Midbrain (tissue), 1 donor: ENCODE measurements at regions not wholly inside any gene's neighbourhood (a gene's known extent, or its start where the extent isn't known, plus 50 kb on each side); places are given as distances from the start of the nearest gene placed in this dataset.
"Not testable (repeated sequence)": the region's sequence is repeated elsewhere in the genome, so short reads cannot be mapped to it uniquely, and the experiment has no call there.

Source experiments
- DNase-seq: peaks from one replicate; lab custom pipeline; 2025; lab: John Stamatoyannopoulos, UW

DNA sequence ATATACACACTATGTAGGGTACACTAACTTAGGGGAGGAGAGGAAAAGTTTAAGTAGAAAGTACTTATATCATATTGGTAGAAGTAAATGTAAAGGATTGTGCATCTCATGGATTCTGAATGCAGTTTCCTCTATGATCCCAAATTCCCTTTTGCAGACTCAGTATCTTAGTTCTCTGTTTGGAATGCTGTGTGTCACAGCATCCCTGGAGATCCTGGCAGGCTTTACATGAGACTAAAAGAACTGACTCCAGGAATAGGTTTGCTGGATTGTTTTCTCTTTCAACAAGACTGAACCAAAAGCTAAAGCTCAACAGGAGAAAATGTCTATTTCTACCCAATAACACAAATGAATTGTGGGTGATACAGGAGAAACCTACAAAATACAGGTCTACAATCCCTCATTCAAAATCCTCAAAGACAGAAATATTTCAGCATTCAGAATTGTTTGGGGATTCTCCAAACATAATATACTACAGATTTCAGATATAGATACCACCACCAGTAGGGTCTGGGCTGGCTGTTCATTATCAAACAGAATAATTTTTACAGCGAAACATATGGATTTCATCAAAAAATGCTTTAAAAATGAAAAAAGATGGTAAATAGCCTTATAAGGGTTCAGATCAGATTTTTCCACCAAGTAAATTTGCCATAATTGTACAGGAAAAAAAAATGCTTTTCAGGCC lies 324.7 kb upstream of the GRAMD2B start:
- no peak for DNase-seq

DNA sequence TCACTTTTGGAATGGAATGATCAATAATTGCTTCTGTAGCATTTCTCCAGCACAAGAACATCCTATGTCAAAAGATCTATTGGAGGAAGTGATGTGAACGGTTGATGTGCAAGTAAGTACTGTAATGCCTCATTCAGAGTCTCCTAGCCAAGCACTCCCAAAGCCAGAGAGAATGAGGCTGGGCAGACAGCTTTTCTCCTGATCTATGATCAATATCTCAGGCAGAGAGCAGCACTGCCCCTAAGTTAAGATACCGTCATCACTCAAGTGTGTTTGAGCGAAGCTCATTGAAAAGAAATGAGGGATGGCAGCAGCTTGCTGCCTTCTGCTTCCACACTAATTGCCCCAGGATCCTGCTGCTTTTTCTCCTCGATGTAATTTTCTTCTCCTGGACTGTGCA lies 324.1 kb upstream of the GRAMD2B start:
- DNase-seq: no peak

DNA sequence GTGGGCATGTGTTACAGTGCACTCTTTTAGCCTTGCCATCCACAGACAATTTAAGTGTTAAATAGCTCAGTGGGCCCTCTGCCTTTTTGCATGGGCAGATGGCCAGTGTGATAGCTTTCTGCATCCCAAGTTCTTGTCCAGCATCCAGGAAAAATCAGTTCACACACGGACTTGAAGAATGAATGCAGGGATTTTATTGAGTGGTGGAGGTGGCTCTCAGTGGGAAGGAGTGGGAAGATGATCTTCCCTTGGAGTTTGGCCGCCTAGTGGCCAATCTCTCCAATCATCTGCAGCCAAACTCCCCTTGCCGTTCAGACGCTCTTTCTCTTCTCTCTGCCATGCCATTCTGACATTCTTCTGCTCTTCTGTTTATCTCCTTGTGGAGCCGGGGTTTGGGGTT lies 322.4 kb upstream of the GRAMD2B start:
- no peak for DNase-seq

DNA sequence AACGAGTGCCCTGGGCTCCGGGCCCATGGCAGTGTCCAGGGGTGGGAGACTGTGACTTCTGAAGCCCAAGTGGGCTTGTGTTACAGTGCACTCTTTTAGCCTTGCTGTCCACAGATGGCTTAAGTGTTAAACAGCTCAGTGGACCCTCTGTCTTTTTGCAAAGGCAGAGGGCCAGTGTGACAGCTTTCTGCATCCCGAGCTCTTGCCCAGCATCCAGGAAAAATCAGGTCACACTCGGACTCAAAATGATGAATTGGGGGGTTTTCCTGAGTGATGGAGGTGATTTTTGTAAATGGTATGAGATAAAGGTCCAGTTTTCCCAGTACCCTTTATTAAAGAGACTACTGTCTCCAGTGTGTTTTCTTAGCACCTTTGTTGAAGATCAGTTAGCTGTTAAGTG lies 321.3 kb upstream of the GRAMD2B start:
- no peak for DNase-seq

DNA sequence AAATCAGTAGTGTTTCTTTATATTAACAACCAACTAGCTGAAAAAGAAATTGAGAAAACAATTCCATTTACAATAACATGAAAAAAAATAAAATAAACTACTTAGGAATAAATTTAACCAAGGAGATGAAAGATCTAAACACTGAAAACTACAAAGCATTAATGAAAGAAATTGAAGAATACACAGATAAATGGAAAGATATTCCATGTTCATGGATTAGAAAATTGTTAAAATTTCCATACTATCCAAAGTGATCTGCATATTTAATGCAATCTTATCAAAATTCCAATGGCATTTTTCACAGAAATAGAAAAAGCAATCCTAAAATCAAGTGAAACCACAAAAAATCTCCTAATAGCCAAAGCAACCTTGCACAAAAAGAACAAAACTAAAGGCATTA lies 320.2 kb upstream of the GRAMD2B start:
- no peak for DNase-seq

DNA sequence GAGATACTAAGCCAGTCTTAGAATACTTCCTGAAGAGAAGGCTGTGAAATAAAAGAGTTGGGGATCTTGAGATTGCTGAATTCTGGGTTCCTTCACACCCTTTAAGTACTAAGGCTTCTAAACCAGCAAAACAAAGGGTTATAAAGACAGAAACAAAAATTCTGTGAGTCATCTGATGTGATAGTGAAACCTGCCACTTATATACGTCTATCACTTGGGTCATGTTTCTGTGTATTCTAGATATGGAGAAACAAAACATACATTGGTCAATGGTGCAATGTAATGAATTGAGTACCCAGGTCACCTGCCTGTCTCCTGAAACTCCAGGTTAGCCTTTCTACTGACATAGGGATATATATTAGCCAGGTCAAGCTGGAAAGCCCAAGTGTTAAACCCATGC lies 319.3 kb upstream of the GRAMD2B start:
- no peak for DNase-seq

DNA sequence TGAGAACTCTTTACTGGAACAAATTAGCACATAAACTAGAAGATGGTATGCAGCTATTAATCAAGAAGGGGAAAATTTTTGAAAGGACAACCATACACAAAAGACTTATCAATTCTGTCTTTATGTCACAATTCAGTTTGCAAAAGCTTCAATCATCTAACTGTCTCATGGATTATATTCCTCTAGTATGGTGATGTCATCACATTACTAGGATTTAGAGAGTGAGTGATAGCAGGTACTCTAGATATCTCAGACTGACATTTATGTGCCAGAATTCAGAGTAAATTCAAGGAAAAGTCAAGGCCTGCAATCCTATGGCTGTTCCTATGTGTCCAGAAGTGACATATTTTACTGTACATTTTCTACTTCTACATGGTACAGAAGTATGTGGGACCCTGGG lies 318.9 kb upstream of the GRAMD2B start:
- DNase-seq: no peak

DNA sequence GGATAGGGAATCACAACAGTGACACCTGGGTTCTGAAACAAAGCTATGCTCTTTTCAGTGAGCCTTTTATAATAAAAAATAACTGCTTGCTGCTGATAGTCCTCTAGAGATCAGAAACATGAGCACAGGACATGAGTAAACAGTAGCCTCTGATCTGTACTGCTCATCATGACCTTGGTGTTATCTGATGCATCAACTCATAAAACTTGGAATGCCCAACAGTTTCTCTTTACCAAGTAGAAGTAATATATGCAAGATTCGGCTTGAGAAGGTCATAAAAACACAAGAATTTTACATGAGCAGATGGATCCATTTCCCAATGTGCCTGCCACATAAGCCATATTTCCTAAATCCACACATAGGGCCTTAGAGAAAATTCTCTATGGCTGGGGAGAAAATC lies 318.3 kb upstream of the GRAMD2B start:
- DNase-seq: no peak

DNA sequence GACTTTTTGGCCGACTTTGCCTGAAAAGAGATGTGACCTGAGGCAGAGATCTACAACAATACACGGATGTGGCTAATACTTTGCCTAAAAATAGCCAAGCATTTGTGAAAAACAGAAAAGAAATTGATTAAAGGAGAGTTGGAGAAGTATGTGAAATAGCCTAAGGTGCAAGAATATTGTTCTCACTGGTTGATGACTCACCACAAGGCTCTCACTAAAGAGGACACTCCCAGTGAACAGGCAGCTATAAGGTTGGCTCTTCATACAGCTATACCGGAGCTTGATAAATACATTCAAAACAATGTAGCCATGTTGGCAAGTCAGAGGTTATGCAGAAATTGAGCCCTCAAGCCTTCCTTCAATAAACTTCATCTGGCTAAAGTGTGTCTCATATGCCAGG lies 317.2 kb upstream of the GRAMD2B start:
- DNase-seq: no peak

DNA sequence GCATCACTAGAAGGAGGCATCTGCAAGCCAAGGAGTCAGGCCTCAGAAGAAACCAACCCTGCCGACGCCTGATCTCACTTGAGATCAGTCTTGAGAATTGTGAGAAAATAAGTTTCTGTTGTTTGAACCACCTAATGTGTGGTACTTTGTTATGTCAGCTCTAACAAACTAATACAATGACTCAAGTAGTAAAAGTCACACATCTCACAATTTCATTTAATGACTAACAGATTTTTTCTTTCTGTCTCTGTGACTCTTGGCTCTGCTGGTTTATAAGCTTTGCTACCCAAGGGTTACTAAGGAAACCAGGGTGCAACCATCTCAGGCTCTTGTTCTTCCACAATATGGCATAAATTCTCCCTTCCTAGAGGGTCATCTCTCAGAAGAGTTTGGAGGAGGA lies 315.8 kb upstream of the GRAMD2B start:
- DNase-seq: no peak

DNA sequence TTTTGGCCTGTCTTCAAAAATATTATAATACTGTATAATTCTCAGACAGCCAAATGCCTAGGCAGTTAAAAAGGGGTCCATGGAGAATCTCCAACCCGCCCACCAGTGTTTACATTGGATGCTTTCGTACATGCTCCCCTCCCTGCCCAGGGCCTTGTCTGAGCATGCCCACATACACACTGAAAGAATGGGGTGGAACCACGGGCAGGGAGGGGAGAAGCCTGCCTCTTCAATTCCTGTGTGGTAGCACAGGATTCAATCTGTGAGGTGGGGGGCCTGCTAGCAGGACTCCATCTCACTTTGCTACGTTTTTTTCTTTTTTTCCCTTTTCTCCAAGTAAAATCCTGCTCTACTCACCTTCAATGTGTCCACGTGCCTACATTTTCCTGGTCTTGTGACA lies 314.7 kb upstream of the GRAMD2B start:
- no peak for DNase-seq

DNA sequence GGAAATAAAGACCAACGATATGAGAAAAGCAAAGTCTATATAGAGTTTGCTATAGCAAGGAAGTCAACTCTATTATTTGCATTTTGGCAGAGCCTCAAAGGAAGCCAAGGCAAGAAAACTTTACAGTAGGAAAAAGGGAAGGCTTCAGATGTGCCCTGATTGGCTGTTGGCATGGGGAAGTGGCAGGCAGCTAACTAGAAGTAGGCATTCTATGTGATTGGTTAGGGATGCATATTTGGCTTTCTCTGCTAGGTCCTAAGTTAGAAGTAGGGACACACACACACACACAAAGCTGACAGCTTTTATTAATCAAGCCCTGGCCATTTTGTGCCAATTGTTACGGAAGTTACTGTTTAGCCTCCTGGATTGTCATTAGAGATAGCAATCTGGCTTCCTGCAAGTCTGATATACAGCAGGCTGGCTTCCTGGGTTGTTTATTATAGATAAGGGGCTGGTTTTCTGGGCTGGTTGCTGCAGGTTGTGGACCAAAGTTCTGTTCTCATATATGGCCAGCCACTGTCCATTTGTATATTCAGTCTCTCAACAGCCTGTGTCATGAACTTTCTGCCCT lies 308.1 kb upstream of the GRAMD2B start:
- DNase-seq: no peak

DNA sequence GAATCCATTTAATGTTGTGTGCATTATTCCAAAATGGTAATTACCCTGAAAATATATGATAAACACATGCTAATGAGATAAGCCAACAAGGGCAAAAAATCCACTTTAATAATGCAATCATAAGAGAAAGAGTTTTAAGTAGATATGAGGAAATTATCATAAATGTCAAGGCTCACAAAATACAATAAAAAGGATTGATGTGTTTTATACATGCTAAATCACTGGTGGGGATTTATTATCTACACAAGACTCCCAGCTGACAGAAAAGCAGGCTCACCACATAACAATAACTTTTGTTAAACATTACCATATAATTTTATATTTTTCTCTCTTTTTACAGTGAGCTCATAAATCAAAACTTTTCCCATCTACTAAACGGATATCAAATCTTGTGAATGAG lies 306.2 kb upstream of the GRAMD2B start:
- DNase-seq: no peak

DNA sequence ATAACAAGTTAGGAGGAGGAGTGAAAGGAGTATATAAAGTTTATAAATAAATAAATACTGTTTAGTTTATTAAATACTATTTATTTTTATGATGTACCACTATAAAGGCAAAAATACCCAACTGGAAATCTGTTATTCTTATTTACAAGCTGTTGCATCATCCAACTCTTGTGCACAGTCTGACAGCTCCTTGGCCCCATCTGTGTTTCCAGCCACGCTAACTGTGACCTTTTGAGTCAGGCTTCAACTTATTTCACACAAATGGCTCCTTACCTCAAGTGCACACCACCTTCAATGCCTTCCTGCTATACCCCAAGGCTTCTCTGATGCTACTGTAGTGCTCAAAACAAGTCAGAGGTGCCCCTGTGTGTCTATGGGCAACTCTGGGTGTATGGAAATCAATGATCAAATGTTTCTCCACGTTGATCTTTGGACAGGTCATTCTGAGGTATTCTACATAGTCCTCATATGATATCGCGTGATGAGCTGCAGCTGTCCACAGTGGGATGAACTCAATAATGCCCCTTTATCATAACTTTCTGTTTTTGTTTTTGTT lies 303.2 kb upstream of the GRAMD2B start:
- no peak for DNase-seq

DNA sequence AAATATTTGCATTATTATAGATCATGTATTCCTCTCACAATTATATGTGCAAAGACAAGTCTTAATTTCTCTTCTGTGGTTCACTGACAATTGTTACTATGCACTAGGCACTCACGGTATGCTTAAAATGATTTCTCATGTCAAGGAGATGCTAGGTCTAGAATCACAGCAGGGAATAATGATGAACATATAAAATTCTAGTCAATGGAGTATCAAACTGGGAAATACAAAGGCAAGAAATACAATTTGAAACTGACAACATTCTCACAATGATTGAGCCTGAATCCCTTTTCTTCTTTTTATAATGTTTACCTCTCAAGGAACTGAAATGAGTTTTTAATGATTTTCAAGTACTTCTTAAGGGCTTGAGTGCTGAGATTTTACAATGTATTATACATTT lies 302.3 kb upstream of the GRAMD2B start:
- no peak for DNase-seq

DNA sequence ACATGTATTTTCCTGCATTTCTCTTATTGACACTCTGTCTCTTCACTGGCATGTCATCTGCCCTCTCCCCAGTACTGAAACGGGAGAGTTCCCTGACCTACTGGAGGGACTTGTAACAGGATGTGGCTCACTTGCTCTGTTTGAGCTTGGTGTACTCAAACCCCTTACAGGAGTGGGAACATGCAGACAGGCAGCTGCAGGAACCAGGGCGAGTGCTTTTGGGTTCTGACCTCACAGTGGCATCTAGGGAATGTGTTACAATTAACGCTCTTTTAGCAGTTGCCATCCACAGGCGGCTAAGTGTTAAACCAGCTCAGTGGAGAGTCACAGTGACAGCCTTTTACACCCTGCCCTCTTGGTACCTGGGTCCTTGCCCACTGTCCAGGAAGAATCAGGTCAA lies 300.3 kb upstream of the GRAMD2B start:
- DNase-seq: no peak

DNA sequence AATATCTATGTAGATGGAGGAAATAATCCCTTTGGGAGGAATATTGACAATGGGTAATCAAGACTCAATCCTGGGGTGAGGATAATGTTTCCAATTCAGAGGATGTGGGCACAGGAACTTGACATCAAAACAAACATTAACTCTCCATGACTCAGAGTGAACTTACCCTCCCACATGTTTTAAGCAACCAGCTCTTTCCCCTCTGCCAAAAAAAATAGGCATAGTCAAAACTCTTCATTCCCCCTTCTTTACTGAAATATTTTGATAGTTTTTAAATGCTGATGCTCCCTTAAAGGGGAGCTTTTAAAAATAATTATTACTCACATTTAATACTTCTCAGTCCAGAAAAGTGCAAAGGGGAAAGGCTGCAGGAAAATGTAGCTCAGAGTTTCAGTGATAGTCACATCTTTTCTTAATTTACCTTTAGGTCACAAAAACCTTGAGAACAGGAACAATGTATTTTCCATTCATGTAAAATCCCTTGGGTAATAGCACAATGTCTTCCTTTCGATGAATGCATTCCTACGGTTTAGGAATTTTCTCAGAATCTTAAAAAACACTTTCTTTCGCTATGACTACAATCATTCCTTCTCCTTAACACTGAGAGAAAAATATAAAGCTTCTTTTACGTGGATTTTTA lies 298.4 kb upstream of the GRAMD2B start:
- DNase-seq: no peak

DNA sequence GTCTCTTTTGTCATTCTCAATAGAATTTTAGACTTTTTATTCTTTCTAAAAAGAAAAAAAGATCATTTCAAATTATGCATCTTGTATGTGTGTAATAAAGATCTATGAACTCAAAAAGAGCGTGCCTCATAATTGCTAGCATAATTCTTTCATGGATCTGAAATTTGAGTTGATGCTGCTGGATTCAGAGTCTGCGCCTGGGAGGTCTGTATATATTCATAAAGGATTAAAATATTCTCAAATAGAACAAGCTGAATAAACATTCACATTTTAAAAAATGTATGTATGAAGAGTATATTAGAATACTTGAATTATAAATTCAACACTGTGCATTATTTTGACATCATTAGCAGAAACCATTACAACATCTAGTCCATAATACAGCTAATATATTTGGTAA lies 297.8 kb upstream of the GRAMD2B start:
- DNase-seq: no peak

DNA sequence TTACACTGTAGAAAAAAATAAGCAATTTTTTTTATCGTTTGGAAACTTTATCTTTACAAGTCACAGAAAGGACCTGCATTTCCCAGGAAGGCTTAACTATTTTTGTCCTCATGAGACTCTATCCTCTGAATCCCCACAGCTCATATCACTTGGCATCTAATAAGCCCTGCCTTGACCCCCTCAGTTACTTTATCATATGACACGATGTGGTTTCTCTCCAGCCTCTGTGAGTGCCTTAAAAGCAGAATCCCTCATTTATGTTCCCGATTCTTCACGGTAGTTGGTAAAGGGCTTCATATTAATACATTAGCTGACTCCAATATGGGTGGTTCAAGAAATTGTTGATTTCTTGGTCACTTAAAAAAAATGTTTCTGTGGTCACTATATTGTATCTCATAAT lies 296.6 kb upstream of the GRAMD2B start:
- no peak for DNase-seq

DNA sequence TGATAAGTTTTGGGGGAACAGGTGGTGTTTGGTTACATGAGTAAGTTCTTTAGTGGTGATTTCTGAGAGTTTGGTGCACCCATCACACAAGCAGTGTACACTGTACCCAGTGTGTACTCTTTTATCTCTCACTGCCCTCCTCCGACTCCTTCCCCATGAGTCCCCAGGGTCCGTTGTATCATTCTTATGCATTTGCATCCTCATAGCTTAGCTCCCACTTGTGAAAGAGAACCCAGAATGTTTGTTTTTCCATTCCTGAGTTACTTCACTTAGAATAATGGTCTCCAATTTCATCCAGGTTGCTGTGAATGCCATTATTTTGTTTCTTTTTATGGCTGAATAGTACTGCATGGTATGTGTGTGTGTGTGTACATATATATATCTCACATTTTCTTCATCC lies 295.8 kb upstream of the GRAMD2B start:
- DNase-seq: not testable (repeated sequence)

DNA sequence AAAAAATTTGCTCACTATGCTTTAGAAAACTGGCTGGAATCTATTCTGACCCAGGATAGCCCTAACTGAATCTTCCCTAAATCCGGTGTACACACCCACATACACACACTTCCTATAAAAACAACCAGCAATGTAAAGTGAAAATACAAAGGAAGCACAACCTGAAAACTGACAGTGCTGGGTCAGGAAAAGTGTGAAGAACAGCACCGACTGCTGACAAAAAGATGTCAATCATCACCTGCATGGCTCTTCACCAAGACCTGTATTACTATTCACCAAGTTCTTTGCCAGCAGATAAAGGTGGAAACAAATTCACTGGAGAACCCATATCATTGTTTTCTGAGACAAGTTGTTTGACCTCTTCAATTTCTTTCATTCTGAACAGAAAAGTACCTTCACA lies 293.8 kb upstream of the GRAMD2B start:
- no peak for DNase-seq

DNA sequence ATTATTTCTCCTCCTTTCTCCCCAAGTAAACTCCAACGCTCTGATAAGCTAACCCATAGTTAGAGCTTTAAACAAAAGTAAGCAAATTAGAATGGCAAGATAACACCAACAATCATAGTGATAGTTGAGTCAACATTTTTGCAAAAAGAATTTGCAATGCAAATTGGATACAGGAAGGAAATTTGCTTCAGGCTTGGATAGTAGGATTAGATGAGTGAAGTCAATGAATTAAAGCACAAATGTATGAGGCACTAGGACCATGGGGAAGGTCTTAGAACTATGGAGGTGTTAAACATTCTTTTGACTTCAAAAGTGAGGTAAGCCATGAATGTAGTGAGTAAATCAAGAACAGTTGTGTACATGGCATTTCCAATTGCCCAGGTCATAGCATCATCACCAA lies 289.8 kb upstream of the GRAMD2B start:
- no peak for DNase-seq

DNA sequence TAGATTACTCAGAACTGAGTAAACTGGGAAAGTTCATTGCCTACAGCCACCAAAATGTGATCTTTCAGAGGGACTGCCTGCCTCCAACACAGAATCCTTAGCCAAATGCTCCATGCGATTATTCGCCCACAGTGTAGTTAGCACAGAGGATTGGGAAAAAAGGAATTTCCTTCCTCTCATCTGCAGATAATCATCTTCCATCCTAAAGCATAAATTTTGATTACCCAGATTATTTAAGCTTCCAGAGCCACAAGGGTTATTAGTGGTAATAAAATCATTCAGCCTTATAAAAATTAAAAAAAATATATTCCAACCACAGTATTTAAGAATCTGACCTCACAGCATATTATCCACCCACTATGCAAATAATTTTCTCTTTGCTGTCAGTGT lies 285.3 kb upstream of the GRAMD2B start:
- DNase-seq: no peak
